NOMO-1 treated with DMSO at 0.1 percent for 48 hours (cell line): ENCODE measurements at regions not wholly inside any gene's neighbourhood (a gene's known extent, or its start where the extent isn't known, plus 50 kb on each side); places are given as distances from the start of the nearest gene placed in this dataset.
"Not testable (repeated sequence)": the region's sequence is repeated elsewhere in the genome, so short reads cannot be mapped to it uniquely, and the experiment has no call there.

Source experiments
- DNase-seq: peaks from one replicate; lab custom pipeline; 2025; ENCODE audit not compliant: unreplicated experiment; lab: John Stamatoyannopoulos, UW

DNA sequence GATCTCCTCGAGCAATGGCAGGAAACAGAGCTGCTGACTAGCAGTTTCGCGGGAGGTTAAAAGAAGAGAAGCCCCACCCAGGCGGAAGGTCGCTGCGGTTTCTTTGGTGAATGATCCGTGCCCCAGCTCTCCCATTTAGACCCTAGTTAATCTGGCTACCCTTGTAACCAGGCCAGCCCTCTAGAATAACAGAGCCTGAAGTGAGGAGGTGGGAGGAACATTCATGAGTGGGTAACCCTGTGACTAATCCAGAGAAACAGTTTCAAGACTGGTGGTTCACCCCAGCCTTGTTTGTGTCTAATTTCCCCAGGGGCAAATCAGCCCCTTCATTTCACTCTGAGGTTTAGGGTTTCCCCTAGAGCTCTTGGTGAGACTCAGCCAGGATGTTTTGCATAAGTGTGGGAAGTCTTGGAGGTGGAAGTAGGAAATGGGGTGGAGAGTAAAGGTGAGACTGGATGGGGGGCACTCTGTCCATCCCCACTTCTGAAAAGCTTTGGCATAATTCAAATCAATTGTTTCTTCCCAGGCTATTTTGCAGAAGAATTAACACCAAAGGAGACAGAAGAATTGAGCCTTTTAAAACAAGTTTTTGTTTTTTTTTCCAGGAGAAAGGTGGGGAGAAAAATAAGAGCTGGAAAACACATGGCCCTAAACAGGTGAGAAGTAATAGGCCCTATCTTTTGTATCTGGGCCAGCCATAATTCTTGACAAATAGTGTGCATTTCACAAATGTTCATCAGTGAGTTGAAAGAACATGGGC is 303.1 kb downstream of the RPLP1 start:
- peak; percentile 34 for DNase-seq

DNA sequence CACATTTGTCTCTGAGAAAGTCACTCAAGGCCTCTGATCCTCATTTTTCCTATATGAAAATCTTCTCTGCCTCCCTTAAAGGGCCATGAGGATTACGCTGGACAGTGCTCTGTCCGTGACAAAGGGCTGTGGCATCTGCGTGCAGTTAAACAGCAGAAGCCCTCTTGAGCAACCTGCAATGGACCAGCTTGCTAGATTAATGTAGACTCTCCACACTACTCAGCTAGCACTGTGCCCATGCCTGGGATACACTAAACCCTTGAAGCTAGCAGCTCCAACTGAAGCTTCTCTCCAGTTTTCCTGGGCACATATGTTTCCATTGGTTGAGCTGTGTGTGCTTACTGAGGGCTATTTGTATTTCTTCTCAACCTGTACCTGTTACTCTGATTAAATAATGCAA is 303.8 kb downstream of the RPLP1 start:
- DNase-seq: no peak

DNA sequence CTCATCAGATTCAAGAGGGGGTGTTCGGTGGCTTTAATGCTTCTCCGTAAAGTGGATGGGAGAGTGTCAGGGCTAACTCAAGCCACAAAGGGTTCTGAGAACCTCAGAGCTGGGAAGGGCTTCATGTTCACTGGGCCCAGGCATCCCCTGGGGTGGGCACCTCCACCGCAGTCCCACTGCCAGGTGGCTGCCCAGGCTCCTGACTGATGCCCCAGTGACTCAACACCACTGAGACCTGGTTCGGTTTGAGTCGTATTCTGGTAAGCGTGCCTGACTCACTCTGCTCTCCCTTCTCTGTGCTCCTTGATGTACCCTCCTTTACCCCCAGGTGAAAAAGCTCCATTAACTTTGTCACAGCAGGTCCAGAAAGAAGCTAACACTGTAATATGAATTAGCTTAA is 304.6 kb downstream of the RPLP1 start:
- no peak for DNase-seq

DNA sequence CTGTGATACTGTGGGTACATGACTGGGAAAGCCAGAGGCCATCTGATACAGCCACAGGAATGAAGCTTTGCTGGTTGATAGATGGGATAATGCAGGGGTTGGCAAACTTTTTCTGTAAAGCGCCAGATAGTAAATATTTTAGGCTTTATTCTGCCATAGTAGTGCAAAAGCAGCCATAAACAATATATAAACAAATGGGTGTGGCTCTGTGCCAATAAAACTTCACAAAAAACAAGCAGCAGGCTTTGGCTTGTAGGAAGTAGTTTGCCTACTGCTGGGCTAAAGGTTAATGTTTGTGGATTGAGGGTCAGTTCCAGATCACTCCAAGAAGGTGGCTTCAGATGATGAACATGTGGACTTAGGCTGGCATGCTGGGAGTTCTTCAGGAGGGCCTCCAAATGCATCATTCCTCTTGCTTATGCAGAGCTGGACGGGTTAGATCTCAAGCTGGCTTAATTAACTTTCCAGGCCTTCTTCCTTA is 305.7 kb downstream of the RPLP1 start:
- DNase-seq: no peak

DNA sequence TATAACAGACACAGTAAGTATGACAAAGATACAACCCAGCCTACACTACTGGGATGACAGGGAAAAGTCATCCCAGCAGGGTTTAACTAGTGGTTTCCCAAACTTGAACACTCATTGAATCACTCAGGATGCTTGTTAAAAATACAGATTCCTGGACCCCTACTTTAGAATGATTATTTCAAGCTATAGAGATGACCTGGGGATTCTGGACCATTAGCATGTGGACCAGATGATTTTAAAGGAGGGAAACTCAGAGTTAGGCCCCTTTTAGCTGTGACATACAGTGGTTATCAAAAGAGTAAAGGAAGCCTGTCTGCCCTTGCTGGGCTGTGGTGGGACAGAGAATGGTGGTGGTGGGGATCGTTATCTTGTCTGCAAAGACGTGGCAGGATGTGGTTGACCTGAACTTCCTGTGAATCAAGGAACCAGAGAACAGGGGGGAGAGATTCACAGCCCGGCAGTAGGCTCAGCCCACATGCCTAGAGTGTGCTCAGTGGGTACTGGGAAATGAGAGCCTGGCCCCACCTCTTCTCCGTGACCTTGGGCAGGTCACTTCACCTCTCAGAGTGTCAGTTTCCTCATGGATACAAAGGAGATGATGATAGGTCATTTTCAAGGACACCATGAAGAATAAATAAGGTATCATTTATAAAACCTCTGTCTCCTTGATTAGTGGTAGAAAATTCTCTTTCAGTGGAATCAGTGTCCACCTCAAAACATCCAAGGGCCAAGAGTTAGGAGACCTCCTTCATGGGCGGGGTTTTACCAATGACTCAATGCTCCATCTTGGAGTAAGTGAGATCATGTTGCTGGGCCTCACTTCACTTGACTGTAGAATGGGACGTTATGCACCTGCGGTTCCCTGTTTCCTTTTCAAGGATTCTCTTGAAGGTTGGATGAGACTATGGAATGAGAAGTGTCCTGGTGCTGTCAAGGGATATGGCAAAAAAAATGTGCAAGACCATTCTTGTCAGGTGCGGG is 306.5 kb downstream of the RPLP1 start:
- peak; percentile 95 for DNase-seq

DNA sequence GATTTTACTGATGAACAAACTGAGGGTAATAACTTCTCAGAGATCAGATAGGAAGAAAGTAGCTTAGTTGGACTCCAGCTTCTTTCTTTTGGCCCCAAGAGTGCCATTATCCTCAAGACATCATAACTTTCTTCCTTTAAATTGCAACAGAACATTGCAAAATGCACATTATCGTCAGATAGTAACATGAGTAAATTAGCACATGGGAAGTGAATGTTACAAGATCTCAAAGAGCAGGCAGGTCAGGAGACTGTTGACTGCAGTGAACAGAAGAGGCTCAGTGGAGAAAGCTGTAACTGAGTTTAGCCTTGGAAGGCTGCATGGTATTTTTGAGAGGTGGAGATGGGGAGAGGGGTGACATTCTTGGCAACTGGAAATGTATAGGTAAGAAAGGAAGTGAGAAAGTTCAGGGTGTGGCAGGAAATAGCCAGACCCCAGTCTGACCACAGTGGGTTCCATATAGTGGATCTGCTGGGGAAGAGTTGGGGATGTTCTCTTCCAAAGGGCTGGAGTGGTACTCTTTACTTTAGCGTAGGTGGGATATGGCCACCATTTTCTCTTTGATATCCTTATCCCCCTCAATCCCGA is 307.7 kb downstream of the RPLP1 start:
- DNase-seq: peak; percentile 91

DNA sequence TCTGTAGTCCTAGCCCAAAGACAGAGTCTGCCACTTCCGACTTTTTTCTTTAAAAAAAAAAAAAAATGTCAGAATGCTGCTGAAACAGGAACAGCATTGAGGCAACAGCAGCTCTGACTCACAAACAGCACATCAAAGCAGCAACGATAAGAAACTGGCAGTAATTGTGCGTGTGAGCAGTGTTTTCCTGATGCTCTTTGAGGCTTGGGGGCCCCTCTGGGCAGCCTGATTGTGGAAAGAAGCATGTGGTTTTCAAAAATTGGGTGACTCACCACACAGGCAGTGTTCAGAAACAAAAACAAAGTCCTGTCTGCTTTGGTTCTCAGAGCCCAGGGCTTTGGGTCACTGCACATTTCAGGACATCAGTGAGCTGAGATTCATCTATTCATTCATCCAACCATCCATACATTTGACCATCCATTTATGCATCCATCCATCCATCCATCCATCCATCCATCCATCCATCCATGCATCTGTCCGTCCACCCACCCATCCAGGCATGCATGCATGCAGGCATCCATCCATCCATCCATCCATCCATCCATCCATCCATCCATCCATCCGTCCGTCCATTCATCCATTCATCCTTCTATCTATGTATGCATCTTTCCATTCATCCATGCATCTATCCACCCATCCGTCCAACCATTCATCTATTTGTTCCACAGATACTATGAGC is 308.4 kb downstream of the RPLP1 start:
- peak; percentile 99 for DNase-seq

DNA sequence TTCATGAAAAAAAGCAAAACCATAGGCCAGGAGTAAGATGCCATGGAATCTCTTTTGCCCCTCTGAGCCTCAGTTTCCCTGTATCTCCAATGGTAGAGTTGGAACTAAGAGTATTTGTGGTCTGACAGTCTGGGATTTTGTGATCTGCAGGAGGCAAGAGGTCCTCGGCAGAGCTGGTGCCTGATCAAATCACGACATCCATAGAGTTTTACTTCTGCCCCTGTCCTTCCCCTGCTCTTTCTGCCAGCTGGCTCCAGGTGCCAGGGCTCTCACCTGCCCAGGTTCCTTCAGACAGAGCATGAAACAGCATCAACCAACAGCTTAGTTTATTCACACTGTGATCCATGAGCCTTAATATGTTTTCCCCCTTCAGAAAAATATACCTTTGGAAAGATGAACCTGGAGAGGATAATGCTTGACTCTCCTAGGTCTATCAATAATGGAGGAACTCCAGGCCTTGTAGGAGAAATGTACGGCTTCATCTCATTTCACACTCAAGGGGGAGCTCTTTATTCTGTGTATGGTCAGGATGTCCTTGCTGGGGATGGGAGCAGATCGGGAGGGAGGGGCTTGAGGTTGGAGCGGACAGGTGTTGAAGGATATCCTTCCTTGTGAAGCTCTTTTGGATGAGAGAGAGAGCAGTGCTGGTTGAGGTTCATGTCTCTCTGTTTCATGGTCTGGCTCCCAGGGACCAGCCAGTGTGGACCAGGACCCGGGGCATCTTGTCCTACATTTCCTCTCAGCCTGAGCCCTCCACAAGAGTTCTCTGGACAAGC is 309.9 kb downstream of the RPLP1 start:
- DNase-seq: no peak

DNA sequence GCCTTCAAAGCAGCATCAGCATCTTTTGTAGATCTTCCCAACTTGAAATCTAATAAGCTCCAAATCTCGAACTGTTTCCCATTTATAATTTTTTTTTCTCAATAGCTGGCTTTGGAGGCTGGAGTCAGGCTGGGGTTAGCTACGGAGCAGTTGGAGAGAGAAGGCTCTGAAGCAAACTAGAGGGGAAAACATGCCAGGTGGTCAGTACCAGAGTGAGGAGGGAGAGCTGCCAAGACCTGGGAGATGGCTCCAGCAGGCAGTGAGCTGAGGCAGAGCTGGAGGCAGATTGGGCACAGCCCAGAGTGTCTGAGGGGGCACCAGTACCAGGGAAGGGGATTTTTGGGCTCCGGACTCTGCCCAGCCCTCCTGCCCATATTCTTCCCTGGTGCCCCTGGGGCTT is 311.2 kb downstream of the RPLP1 start:
- DNase-seq: no peak

DNA sequence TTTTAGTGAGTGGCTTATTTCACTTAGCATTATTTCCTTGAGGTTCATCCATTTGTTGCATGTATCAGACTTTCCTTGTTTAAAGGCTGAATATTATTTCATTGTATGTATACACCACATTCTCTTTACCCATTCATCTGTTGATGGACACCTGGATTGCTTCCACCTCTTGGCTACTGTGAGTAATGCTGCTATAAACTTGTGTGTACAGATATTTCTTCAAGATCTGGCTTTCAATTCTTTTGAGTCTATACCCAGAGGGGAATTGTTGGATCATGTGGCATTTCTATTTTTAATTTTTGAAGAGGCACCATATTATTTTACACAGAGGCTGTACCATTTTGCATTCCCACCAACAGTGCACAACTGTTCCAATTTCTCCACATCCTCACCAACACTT is 313.5 kb downstream of the RPLP1 start:
- no peak for DNase-seq

DNA sequence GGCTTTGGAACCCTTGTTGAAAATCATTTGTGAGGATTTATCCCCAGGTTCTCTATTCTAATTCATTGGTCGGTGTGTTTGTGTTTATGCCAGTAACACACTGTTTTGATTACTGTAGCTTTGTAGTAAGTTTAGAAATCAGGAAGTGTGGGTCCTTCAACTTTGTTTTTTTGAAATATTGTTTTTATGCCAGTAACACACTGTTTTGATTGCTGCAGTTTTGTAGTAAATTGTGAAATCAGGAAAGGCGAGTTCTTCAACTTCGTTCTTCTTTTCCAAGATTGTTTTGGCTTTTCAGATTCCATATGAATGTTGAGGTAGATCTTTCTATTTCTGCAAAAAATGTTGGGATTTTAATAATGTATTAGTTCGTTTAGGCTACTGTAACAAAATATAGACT is 314.6 kb downstream of the RPLP1 start:
- no peak for DNase-seq

DNA sequence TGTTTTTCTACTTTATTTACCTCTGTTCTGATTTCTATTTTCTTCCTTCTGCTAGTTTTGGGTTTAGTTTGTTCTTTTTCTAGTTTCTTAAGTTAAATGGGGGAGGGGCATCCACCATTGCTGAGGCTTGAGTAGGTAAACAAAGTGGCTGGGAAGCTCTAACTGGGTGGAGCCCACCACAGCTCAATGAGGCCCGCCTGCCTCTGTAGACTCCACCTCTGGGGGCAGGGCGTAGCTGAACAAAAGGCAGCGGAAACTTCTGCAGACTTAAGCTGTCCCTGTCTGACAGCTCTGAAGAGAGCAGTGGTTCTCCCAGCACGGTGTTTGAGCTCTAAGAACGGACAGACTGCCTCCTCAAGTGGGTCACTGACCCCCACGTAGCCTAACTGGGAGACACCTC is 316.7 kb downstream of the RPLP1 start:
- not testable (repeated sequence) for DNase-seq

DNA sequence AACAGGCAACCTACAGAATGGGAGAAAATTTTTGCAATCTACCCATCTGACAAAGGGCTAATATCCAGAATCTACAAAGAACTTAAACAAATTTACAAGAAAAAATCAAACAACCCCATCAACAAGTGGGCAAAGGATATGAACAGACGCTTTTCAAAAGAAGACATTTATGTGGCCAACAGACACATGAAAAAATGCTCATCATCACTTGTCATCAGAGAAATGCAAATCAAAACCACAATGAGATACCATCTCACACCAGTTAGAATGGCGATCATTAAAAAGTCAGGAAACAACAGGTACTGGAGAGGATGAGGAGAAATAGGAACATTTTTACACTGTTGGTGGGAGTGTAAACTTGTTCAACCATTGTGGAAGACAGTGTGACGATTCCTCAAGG is 321.6 kb downstream of the RPLP1 start:
- DNase-seq: not testable (repeated sequence)

DNA sequence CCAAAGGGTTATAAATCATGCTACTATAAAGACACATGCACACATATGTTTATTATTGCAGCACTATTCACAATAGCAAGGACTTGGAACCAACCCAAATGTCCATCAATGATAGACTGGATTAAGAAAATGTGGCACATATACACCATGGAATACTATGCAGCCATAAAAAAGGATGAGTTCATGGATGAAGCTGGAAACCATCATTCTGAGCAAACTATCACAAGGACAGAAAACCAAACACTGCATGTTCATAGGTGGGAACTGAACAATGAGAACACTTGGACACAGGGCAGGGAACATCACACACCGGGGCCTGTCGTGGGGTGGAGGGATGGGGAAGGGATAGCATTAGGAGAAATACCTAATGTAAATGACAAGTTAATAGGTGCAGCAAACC is 322.1 kb downstream of the RPLP1 start:
- DNase-seq: not testable (repeated sequence)

DNA sequence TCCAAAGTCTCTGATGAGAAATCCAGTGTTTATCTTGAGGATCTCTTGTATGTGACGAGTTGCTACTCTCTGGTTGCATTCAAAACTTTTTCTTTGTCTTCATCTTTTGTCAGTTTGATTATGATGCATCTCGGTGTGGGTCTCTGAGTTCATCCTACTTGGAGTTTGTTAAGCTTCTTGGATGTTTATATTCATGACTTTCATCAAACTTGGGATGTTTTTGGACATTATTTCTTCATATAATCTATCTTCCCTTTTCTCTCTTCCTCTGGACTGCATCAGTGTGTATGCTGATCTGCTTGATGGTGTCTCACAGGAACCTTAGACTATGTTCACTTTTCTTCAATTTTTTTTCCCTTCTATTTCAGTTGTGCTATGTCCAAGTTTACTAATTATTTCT is 320.4 kb downstream of the TLE3 start:
- peak; percentile 12 for DNase-seq

DNA sequence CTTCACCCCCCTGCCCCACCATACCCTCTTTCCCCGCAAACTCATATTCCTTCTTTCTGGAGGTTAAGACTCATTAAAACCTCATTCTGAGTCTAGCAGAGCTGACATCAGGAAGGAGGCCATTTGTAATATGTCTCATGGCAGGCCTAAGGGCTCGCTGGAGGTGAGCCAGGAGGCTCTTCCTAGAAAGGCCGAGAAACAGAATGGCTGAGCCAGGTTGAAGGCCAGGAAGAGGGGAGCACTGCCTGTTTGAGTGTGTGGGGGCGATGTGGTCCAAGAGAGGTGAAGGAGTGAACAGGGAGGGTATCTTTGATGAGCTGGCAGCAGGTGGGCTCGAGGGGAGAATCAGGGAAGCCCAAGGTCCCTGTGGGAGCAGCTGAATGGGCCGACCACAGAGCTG is 317.3 kb downstream of the TLE3 start:
- no peak for DNase-seq

DNA sequence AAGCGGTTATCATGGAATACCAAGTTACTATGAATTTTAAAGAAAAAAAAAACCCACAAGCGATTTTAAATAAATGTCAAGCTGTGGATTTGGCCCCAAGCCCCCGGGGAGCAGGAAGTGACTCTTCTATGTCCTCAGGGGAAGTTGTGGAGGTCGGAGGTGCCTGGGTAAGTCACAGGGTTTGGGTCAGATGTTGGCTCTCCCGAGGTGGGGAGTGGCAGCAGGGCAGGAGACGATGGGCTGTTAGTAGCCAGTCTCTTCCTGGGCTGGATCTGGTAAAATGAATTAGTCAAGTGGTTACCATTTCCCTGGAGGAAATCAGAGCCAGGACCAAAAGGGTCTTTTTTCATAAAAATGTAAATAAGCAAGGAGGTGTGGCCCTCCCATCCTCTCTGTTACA is 316.7 kb downstream of the TLE3 start:
- DNase-seq: no peak

DNA sequence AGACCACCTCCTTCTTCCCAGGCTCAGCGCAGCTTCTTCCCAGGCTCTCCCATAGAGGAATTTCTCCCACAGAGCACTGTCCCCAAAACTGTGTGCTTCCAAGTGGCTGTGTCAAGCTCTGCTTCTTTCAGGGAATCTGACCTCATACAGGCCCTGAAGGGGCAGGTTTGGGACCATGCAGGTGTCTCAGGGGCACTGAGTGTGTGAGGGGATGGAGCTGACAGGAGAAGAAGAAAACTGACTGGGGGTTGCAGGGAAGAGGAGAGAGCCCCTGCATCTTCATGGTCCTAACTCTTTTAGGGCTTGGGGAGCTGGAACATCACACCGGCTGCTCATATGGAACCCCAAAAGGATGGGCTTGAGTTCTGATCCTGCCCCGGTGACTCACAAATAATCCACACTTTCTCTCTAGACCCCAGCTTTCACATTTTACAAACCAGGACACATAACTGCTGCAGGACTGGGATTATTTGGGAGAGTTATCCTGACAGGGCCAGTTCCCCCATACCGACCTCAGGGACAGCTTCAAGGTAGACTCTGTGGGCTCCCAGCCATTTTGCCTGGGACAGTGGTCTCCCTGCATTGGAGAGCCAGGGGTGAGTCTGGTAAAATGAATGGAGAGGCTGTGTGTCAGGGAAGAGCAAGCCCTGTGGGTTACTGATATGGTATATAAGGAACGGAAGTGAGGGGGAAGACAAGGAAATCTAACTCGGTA is 316.1 kb downstream of the TLE3 start:
- DNase-seq: no peak

DNA sequence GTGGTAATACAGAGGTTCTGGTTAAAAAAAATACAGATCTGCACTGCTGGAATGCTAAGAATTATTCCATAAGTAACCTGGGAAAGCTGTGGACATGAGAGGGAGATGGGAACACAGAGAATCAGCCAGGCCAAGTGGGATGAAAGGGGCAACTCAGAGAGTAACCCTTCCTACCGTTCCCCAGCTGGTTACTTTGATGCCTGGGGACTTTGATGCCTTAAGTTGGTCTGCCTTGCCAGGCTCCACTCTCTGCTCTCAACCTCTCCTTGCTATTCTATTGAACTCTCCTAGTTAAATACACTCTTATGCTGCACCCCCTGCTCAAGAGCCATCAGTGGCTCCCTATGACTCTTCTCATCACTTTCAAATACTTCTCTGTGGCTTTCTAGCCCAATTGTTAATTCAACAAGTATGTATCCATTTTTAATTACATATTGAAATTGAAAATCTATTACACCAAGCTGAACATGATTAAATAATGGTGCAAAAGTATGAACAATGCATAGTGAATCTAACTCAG is 315.5 kb downstream of the TLE3 start:
- DNase-seq: no peak
